ENCODE measurements at regions not wholly inside any gene's neighbourhood (a gene's known extent, or its start where the extent isn't known, plus 50 kb on each side); places are given as distances from the start of the nearest gene placed in this dataset.

DNA sequence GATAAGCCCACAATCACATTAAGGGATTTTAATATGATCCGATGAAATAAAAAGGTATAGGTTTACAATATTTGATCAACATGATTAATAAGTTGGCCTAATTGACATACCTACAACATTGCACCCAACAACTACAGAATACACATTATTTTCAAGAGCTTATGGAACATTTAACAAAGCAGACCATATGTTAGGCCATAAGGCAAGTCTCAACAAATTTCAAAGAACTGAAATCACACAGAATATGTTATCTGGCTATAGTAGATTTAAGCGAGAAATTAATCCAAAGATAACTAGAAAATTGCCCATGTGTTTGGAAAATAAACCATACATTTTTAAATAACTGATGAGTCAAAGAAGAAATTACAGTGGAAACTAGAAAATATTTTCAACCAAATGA, 126.0 kb upstream of the KCNG1 start:
- TF ChIP-seq, protein P1, sequence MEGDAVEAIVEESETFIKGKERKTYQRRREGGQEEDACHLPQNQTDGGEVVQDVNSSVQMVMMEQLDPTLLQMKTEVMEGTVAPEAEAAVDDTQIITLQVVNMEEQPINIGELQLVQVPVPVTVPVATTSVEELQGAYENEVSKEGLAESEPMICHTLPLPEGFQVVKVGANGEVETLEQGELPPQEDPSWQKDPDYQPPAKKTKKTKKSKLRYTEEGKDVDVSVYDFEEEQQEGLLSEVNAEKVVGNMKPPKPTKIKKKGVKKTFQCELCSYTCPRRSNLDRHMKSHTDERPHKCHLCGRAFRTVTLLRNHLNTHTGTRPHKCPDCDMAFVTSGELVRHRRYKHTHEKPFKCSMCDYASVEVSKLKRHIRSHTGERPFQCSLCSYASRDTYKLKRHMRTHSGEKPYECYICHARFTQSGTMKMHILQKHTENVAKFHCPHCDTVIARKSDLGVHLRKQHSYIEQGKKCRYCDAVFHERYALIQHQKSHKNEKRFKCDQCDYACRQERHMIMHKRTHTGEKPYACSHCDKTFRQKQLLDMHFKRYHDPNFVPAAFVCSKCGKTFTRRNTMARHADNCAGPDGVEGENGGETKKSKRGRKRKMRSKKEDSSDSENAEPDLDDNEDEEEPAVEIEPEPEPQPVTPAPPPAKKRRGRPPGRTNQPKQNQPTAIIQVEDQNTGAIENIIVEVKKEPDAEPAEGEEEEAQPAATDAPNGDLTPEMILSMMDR (IDR thresholded peaks at IDR 0.05), result no peak
- TF ChIP-seq POLR2AphosphoS5 (IDR thresholded peaks at IDR 0.05) (no peak), POLR2A (IDR thresholded peaks at IDR 0.05) (no peak)

All from stomach (tissue), 4 donors.